GM12865 (cell line): ENCODE measurements at regions not wholly inside any gene's neighbourhood (a gene's known extent, or its start where the extent isn't known, plus 50 kb on each side); places are given as distances from the start of the nearest gene placed in this dataset.

Experiments
- DNase-seq: peaks from one replicate; pipeline ENCODE4 v3.0.0; 2010; ENCODE audit warnings: low read depth
- H3K4me3 ChIP-seq: 2 replicates; pipeline ENCODE4 v1.5.1; 2011; ENCODE audit warnings: mild to moderate bottlenecking, low read depth, low read length, control low read depth
- TF ChIP-seq, protein P1 (sequence below): IDR thresholded peaks from 2 replicates; pipeline ENCODE4 v1.5.1; 2011; ENCODE audit warnings: low read length, control low read depth, low read depth, inconsistent platforms; ENCODE audit not compliant: insufficient read depth; ENCODE audit errors: missing control alignments

GRCh38 chr18:66761166-66761565 is 157.3 kb upstream of the CDH19 start:
- H3K4me3 ChIP-seq, result no peak overlapping the region
- DNase-seq, result no peak
- TF ChIP-seq, protein P1, sequence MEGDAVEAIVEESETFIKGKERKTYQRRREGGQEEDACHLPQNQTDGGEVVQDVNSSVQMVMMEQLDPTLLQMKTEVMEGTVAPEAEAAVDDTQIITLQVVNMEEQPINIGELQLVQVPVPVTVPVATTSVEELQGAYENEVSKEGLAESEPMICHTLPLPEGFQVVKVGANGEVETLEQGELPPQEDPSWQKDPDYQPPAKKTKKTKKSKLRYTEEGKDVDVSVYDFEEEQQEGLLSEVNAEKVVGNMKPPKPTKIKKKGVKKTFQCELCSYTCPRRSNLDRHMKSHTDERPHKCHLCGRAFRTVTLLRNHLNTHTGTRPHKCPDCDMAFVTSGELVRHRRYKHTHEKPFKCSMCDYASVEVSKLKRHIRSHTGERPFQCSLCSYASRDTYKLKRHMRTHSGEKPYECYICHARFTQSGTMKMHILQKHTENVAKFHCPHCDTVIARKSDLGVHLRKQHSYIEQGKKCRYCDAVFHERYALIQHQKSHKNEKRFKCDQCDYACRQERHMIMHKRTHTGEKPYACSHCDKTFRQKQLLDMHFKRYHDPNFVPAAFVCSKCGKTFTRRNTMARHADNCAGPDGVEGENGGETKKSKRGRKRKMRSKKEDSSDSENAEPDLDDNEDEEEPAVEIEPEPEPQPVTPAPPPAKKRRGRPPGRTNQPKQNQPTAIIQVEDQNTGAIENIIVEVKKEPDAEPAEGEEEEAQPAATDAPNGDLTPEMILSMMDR, result no peak

- TF ChIP-seq, protein P1, result no peak
- no peak for DNase-seq
- no peak overlapping the region for H3K4me3 ChIP-seq
Measured at GRCh38 chr18:66760559-66760958, 156.7 kb upstream of the CDH19 start.

DNA sequence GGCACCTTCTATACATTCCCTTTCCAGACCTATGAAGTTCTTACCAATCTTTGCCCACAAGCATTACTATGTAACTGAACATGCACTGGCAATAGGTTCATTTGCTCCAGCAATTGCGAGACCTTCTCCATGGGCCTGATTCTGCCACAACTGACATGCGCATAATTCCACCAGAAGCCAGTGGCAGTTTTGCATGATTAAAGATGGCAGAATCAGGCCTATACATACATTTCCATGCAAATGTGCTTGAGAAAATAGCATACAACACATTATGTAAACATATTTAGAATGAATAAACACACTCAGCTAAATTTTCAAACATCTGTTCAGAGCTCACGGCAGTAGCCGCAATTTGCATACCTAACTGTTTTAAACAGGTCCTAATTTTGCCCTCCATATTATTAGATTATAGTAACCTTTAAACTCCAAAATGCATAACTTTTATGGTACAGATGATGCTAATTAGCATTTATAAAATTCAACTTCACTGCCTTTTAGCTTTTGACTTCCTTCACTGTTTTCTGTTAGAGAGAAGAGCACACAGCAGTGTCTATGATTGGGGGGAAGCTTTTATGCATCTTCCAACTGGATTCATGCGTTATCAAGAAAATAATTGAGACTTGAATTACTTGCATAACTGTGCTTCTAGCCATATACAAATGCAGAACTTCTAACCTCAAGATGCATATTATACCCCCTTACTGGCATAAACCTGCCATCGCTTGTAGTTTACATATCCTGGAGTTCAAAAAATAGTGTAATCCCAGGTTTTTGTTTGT is 155.3 kb upstream of the CDH19 start:
- DNase-seq, result no peak
- TF ChIP-seq, protein P1, result no peak
- no peak overlapping the region for H3K4me3 ChIP-seq

DNA sequence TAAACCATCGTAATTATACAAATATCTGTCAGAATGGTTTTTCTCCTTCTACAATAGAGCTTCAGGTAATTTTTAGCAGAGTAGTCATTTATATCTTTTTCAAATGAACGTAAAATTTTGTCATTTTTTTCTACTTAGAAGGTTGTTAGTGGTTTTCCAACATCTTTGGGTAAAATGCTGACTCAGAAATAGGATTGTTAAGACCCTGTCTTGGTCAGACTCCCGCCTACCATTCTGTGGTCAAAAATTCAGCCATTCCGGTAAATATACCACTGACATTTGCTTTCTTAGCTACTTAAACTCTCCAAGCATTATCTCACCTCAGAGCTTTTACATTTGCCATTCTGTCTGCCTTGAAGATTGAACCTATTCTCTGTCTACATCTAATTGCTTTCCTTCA is 154.1 kb upstream of the CDH19 start:
- TF ChIP-seq, protein P1, result no peak
- no peak for DNase-seq

DNA sequence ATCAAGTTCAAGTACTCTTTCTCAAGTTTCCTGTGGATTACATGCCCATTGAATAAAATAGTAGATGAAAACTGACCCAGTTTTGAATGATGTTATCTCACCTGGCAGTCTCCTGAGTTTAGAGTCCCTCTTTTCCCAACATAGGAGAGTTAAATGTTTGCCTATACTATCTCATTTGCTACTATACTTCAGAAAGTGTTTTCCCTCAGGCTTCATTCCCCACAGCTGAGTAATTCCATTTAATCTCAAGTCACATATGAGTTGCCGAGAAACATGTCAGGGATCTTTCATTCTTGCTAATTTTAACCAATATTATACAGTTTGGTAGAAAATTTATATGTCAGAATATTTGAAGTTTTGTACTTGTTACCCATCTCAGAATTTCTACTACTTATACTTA is 150.4 kb upstream of the CDH19 start:
- DNase-seq, result no peak
- H3K4me3 ChIP-seq, result no peak overlapping the region
- TF ChIP-seq, protein P1, result no peak

More for the DNA sequence above, 154.1 kb upstream of the CDH19 start:
- H3K4me3 ChIP-seq, result no peak overlapping the region

DNA sequence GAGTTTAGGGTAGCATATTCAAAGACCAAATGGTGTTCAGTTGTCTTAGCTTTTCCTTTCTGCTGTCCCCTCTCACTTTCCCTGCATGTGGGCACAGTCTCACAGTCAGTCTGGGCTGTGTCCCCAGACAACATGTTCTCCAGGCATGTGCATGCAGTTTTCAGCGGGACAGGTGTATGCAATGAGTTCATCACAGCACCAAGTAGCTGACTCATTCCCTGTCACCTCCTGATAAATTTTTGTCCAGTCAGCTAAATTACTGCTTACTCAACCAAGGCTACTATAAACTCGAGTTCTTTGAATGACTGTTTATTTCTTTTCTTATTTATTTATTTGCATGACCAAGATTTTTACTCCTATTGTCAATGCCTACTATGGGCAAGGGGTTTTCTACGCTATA is 148.8 kb upstream of the CDH19 start:
- TF ChIP-seq, protein P1, result no peak
- no peak overlapping the region for H3K4me3 ChIP-seq
- DNase-seq, result no peak
